SK-N-MC (cell line): ENCODE measurements at regions not wholly inside any gene's neighbourhood (a gene's known extent, or its start where the extent isn't known, plus 50 kb on each side); places are given as distances from the start of the nearest gene placed in this dataset.
"Not testable (repeated sequence)": the region's sequence is repeated elsewhere in the genome, so short reads cannot be mapped to it uniquely, and the experiment has no call there.

Experiments used
- DNase-seq: peaks from one replicate; pipeline ENCODE4 v3.0.0-alpha.2; 2011; ENCODE audit warnings: low read depth, low spot score
- H3K27ac ChIP-seq: fragments of 200-600 bp; sonication (generic); 2 replicates; pipeline ENCODE4 v1.5.1; 2016; ENCODE audit warnings: mixed run types
- H3K36me3 ChIP-seq: fragments of 200-600 bp; sonication (generic); 2 replicates; pipeline ENCODE4 v1.6.1; 2017; ENCODE audit warnings: antibody characterized with exemption, low read length, mixed read lengths; ENCODE audit not compliant: insufficient read depth
- H3K4me3 ChIP-seq: fragments of 200-600 bp; sonication (generic); 2 replicates; pipeline ENCODE4 v1.5.1; 2016
- H3K9ac ChIP-seq: fragments of 200-600 bp; sonication (generic); 2 replicates; pipeline ENCODE4 v1.8.0; 2017; ENCODE audit warnings: mixed run types, mixed read lengths; ENCODE audit not compliant: insufficient read length
- H3K9me3 ChIP-seq: fragments of 200-600 bp; sonication (generic); 2 replicates; pipeline ENCODE4 v1.6.1; 2017; ENCODE audit warnings: low read depth, mild to moderate bottlenecking, antibody characterized with exemption, low read length, moderate library complexity, mixed read lengths
- EZH2 ChIP-seq: fragments of 200-600 bp; sonication (generic); IDR thresholded peaks from one replicate; pipeline ENCODE4 v1.6.1; 2017; ENCODE audit warnings: antibody characterized with exemption
- FOXP2 ChIP-seq: optimal IDR thresholded peaks from 2 replicates; pipeline ENCODE3; 2011; ENCODE audit warnings: mild to moderate bottlenecking, moderate library complexity; ENCODE audit not compliant: insufficient read depth; ENCODE audit errors: extremely low read length, control extremely low read depth
- POLR2AphosphoS5 ChIP-seq: IDR thresholded peaks from 2 replicates; pipeline ENCODE4 v1.6.1; 2012; ENCODE audit warnings: mild to moderate bottlenecking, low read depth, low read length, borderline replicate concordance

DNA sequence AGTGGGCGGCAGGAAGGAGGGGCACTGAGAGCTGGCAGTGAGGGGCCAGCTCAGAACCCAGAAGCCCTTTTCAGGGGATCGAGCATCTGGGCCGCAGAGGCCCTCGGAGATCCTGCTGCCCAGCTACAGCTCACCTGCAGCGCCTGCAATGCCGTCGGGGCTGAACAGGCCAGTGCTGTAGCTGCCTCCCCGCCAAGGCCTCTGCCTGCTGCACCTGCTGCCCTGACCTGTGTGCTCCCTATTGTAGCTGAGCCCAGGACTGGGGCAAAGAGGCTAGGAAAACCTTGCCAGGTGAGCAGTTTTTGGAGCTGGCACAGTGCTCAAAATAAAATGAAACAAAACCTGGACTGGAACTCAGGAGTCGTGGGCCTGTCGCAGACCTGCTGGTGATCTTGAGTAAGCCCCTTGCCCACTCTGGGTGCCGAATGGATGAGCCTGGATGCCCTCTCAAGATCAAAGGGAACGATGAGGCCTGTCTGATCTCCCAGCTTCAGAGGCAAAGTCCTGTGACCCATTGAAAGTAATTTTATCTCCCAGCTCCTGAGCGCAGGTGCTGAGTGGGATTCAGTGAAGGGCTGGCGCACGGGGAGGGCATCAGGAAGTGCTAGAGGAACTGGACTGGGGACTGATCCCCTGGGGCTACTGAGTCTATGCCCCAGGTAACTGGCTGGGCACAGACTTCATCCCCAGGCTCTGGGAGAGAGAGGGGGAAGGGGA lies 154.6 kb downstream of the FOXD2 start:
- Histone ChIP-seq H3K36me3 (no peaks in the 10 kb centered on the region), H3K4me3 (no peak overlapping the region), H3K9ac (no peak overlapping the region), H3K27ac (no peak overlapping the region), H3K9me3 (no peaks in the 10 kb centered on the region)
- no peak for TF ChIP-seq EZH2
- DNase-seq = no peak

DNA sequence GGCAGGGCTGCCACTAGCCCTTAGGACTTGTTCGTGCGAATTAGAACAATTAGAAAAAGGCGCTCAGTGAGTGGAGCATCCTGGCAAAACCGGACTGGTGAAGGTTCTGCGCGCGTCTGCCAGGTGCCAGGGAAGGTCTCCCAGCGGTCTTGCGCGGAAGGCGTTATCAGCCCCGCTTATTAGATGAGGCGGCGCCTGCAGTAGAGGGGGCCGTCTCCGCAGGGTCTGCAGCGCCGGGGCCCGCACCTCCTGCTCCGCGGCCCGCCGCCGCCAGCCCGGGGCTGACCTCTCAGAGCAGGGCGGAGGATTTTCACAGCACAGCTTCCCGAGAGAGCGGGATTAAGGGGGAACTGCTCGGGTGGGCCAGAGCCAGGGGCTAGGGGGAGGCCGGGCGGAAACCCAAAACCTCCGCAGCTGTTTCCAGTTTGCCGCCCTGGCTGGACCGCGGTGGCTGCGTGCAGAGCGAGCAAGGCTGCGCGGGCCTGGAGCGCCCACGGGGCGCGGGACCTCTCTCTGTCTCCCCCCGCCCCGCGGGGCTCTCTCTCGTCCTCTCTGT lies 155.2 kb downstream of the FOXD2 start:
- DNase-seq = no peak
- H3K4me3 ChIP-seq = no peak overlapping the region
- H3K9me3 ChIP-seq = no peaks in the 10 kb centered on the region
- H3K9ac ChIP-seq = no peak overlapping the region
- no peaks in the 10 kb centered on the region for H3K36me3 ChIP-seq
- no peak overlapping the region for H3K27ac ChIP-seq
- peak; percentile 76 for TF ChIP-seq EZH2
- TF ChIP-seq POLR2AphosphoS5 = no peak
- TF ChIP-seq FOXP2 = no peak

GRCh38 chr1:47593598-47594285 lies 155.9 kb downstream of the FOXD2 start:
- H3K4me3 ChIP-seq = no peak overlapping the region
- H3K27ac ChIP-seq = no peak overlapping the region
- no peak overlapping the region for H3K9ac ChIP-seq
- no peak for DNase-seq
- H3K36me3 ChIP-seq = no peaks in the 10 kb centered on the region
- TF ChIP-seq FOXP2 (no peak), POLR2AphosphoS5 (no peak), EZH2 (no peak)
- no peaks in the 10 kb centered on the region for H3K9me3 ChIP-seq

- TF ChIP-seq FOXP2 = no peak
- no peak for TF ChIP-seq EZH2
- TF ChIP-seq POLR2AphosphoS5 = no peak
- Histone ChIP-seq H3K36me3 (no peaks in the 10 kb centered on the region), H3K9ac (no peak overlapping the region), H3K9me3 (no peaks in the 10 kb centered on the region), H3K4me3 (no peak overlapping the region), H3K27ac (no peak overlapping the region)
- no peak for DNase-seq
Measured at GRCh38 chr1:47594627-47595026, 156.8 kb downstream of the FOXD2 start.

- TF ChIP-seq POLR2AphosphoS5 = no peak
- TF ChIP-seq EZH2 = no peak
- TF ChIP-seq FOXP2 = no peak
- DNase-seq = no peak
- Histone ChIP-seq H3K27ac (no peak overlapping the region), H3K4me3 (no peak overlapping the region), H3K9me3 (no peaks in the 10 kb centered on the region; the same call in 1 of the 2 replicates), H3K36me3 (no peaks in the 10 kb centered on the region), H3K9ac (no peak overlapping the region)
Measured at GRCh38 chr1:47596328-47596727, 158.5 kb downstream of the FOXD2 start.

- Histone ChIP-seq H3K4me3 (no peak overlapping the region), H3K9ac (no peak overlapping the region), H3K36me3 (no peaks in the 10 kb centered on the region), H3K9me3 (no peaks in the 10 kb centered on the region; the same call in 1 of the 2 replicates), H3K27ac (no peak overlapping the region)
- no peak for DNase-seq
- no peak for TF ChIP-seq FOXP2
- TF ChIP-seq POLR2AphosphoS5 = no peak
- no peak for TF ChIP-seq EZH2
Measured at GRCh38 chr1:47598357-47598756, 160.5 kb downstream of the FOXD2 start.

DNA sequence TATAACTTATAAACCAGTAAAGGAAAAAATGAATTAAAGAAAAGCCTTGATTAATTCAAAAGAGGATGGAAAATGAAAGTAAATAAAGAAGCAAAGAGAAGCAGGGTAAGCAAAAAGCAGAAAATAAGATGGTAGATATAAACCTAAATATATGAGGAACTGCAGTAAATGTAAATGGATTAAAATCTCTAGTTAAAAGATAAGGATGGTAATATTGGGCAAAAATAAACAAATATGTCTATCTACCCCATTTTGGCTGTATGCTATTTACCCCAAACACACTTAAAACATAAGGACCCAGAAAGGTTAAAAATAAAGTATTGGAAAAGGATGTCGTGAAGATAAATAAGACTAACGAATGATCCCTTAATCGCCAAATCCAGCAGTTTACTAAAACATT lies 161.9 kb downstream of the FOXD2 start:
- H3K9ac ChIP-seq = no peak overlapping the region
- no peak for DNase-seq
- no peak overlapping the region for H3K4me3 ChIP-seq
- H3K36me3 ChIP-seq = no peaks in the 10 kb centered on the region
- TF ChIP-seq FOXP2 (no peak), EZH2 (no peak), POLR2AphosphoS5 (no peak)
- no peak overlapping the region for H3K27ac ChIP-seq
- no peaks in the 10 kb centered on the region; the same call in 1 of the 2 replicates for H3K9me3 ChIP-seq

DNA sequence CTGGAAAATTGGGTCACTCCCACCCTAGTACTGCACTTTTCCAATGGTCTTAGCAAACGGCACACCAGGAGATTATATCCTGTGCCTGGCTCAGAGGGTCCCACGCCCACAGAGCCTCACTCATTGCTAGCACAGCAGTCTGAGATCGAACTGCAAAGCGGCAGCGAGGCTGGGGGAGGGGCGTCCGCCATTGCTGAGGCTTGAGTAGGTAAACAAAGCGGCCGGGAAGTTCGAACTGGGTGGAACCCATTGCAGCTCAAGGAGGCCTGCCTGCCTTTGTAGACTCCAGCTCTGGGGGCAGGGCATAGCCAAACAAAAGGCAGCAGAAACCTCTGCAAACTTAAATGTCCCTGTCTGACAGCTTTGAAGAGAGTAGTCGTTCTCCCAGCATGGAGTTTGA lies 164.6 kb downstream of the FOXD2 start:
- H3K9ac ChIP-seq, H3K9me3 ChIP-seq, H3K27ac ChIP-seq, H3K4me3 ChIP-seq, H3K36me3 ChIP-seq, DNase-seq: not testable (repeated sequence)

- H3K9ac ChIP-seq, H3K27ac ChIP-seq, H3K36me3 ChIP-seq, H3K4me3 ChIP-seq, DNase-seq, H3K9me3 ChIP-seq: not testable (repeated sequence)
Measured at GRCh38 chr1:47604869-47605268, 167.0 kb downstream of the FOXD2 start.
